HFFc6 (cell line): ENCODE measurements at regions not wholly inside any gene's neighbourhood (a gene's known extent, or its start where the extent isn't known, plus 50 kb on each side); places are given as distances from the start of the nearest gene placed in this dataset.

Source experiments
- DNase-seq: peaks from one replicate; pipeline ENCODE4 v3.0.0-alpha.2; 2018
- H3K27ac Mint-ChIP-seq: 2 replicates; pipeline ENCODE4 v1.8.0; 2020; ENCODE audit warnings: mild to moderate bottlenecking, mixed read lengths
- H3K27me3 Mint-ChIP-seq: 2 replicates; pipeline ENCODE4 v1.8.0; 2021; ENCODE audit warnings: mild to moderate bottlenecking, moderate library complexity, mixed read lengths; ENCODE audit not compliant: insufficient read depth
- H3K36me3 Mint-ChIP-seq: 2 replicates; pipeline ENCODE4 v1.8.0; 2021; ENCODE audit warnings: low read depth, mixed read lengths
- H3K4me1 Mint-ChIP-seq: 2 replicates; pipeline ENCODE4 v1.8.0; 2020; ENCODE audit warnings: low read depth, mixed read lengths
- H3K4me3 Mint-ChIP-seq: 2 replicates; pipeline ENCODE4 v1.8.0; 2020; ENCODE audit warnings: mild to moderate bottlenecking, moderate library complexity, mixed read lengths
- H3K9me3 Mint-ChIP-seq: 2 replicates; pipeline ENCODE4 v1.8.0; 2020; ENCODE audit warnings: mild to moderate bottlenecking, mixed read lengths
- CTCF ChIP-seq: fragments of 200-600 bp; sonication (generic); IDR thresholded peaks from 2 replicates; pipeline ENCODE4 v1.5.0; 2021; ENCODE audit warnings: antibody characterized with exemption, mild to moderate bottlenecking

- Mint-ChIP-seq H3K9me3 (peaks cover 73% of the 10 kb centered on the region), H3K36me3 (peaks cover 10% of the 10 kb centered on the region; the same call in 1 of the 2 replicates)
Measured at GRCh38 chr6:165047952-165048351, 261.5 kb downstream of the C6orf118 start.

GRCh38 chr6:165045631-165046030, 263.8 kb downstream of the C6orf118 start:
- no peak overlapping the region for H3K27ac Mint-ChIP-seq
- H3K9me3 Mint-ChIP-seq = peaks cover 82% of the 10 kb centered on the region

More at GRCh38 chr6:165047952-165048351, 261.5 kb downstream of the C6orf118 start:
- TF ChIP-seq CTCF = no peak
- no peaks in the 10 kb centered on the region; the same call in 1 of the 2 replicates for H3K27me3 Mint-ChIP-seq
- no peak overlapping the region for H3K27ac Mint-ChIP-seq
- H3K4me3 Mint-ChIP-seq = no peak overlapping the region
- DNase-seq = no peak
- H3K4me1 Mint-ChIP-seq = no peaks in the 10 kb centered on the region

GRCh38 chr6:165042912-165043311, 266.5 kb downstream of the C6orf118 start:
- no peak for DNase-seq
- no peaks in the 10 kb centered on the region for H3K4me1 Mint-ChIP-seq
- H3K27ac Mint-ChIP-seq = no peak overlapping the region
- H3K4me3 Mint-ChIP-seq = no peak overlapping the region
- peaks cover 81% of the 10 kb centered on the region for H3K9me3 Mint-ChIP-seq
- no peaks in the 10 kb centered on the region for H3K27me3 Mint-ChIP-seq
- H3K36me3 Mint-ChIP-seq = peaks cover 10% of the 10 kb centered on the region; the same call in 1 of the 2 replicates
- TF ChIP-seq CTCF = no peak

More at GRCh38 chr6:165045631-165046030, 263.8 kb downstream of the C6orf118 start:
- H3K4me1 Mint-ChIP-seq = no peaks in the 10 kb centered on the region
- H3K36me3 Mint-ChIP-seq = peaks cover 10% of the 10 kb centered on the region; the same call in 1 of the 2 replicates
- no peak for TF ChIP-seq CTCF
- H3K27me3 Mint-ChIP-seq = no peaks in the 10 kb centered on the region
- H3K4me3 Mint-ChIP-seq = no peak overlapping the region
- no peak for DNase-seq

GRCh38 chr6:165040440-165040839, 269.0 kb downstream of the C6orf118 start:
- Mint-ChIP-seq H3K36me3 (no peaks in the 10 kb centered on the region), H3K4me3 (no peak overlapping the region), H3K9me3 (peaks cover 82% of the 10 kb centered on the region), H3K27ac (no peak overlapping the region), H3K4me1 (no peaks in the 10 kb centered on the region), H3K27me3 (peaks cover 2% of the 10 kb centered on the region; the same call in 1 of the 2 replicates)
- DNase-seq = no peak
- no peak for TF ChIP-seq CTCF

GRCh38 chr6:165034271-165034741, 275.1 kb downstream of the C6orf118 start:
- H3K4me1 Mint-ChIP-seq = no peaks in the 10 kb centered on the region
- H3K27me3 Mint-ChIP-seq = peaks cover 4% of the 10 kb centered on the region
- H3K4me3 Mint-ChIP-seq = no peak overlapping the region
- no peak for DNase-seq
- H3K9me3 Mint-ChIP-seq = peaks cover 73% of the 10 kb centered on the region
- H3K27ac Mint-ChIP-seq = no peak overlapping the region
- H3K36me3 Mint-ChIP-seq = no peaks in the 10 kb centered on the region; the same call in 1 of the 2 replicates
- no peak for TF ChIP-seq CTCF
